Stimulated activated naive CD8-positive, alpha-beta T cell treated with anti-CD3 and anti-CD28 coated beads, Interleukin-15, amount 100 ng/mL, for 72 hours (primary cell): ENCODE measurements at regions not wholly inside any gene's neighbourhood (a gene's known extent, or its start where the extent isn't known, plus 50 kb on each side); places are given as distances from the start of the nearest gene placed in this dataset.

ENCODE experiments used
- ATAC-seq: fragments of 150-1000 bp; cut with Tn5 transposase; 2 replicates; pipeline ENCODE4 v1.10.0; 2021; ENCODE audit warnings: mild to moderate bottlenecking, moderate library complexity
- DNase-seq, 2 donors: peaks; one replicate each; pipeline ENCODE4 v3.0.0; 2021 to 2022
- H3K27ac Mint-ChIP-seq, 2 donors: one replicate each; pipeline ENCODE4 v1.8.0; 2022; ENCODE audit warnings: mild to moderate bottlenecking in 2 of 2, mixed read lengths in 2 of 2, moderate library complexity in 2 of 2
- H3K27me3 Mint-ChIP-seq: one replicate; pipeline ENCODE4 v1.8.0; 2022; ENCODE audit warnings: mixed read lengths
- H3K4me1 Mint-ChIP-seq: one replicate; pipeline ENCODE4 v1.8.0; 2022; ENCODE audit warnings: mild to moderate bottlenecking, mixed read lengths
- H3K4me3 Mint-ChIP-seq, 2 donors: one replicate each; pipeline ENCODE4 v1.8.0; 2022; ENCODE audit warnings: mild to moderate bottlenecking in 2 of 2, mixed read lengths in 2 of 2, moderate library complexity in 1 of 2
- H3K9me3 Mint-ChIP-seq, 2 donors: one replicate each; pipeline ENCODE4 v1.8.0; 2022; ENCODE audit warnings: mixed read lengths in 2 of 2

DNA sequence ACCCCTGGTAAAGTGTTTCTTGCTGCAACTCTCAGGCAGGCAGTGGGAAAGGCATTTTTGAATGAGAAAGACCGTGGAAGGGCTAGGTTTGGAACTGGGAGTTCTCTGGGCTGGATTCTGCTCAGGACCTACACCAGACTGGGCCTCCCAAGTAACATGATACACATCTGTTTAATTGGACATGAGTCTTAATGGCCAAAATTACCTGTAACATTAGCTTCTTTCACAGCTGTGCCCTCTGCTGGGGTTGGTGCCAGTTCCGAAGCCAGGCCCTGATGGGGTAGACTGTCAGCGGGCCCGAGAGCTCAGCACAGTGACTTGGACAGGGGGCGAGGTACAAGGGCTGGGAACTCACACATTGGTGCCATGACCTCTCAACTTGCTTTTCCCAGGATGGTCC lies 118.9 kb upstream of the IRX3 start:
- H3K9me3 Mint-ChIP-seq, result no peaks in the 10 kb centered on the region
- H3K27ac Mint-ChIP-seq, result no peak overlapping the region
- ATAC-seq, result no peak
- H3K4me1 Mint-ChIP-seq, result no peaks in the 10 kb centered on the region
- no peak for DNase-seq
- no peaks in the 10 kb centered on the region for H3K27me3 Mint-ChIP-seq
- no peak overlapping the region for H3K4me3 Mint-ChIP-seq

DNA sequence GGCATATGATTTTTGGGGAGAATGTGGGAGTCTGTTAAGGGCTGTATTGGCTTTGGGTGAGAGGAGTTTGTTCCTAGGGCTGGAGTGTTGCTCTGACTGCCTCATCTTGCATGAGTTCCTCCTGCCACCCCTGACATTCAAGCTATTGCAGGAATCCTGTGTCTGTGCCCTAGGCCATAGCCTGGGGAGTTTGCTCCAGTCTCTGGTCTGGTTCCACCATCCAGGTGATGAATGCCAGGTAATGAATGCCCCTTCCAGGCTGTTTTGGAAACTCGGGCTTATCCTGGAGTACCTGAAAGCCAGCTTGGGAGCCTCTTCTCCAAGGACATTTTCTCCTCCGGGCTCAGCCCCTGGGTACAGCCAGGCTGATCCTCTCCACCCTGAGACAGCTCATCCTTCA lies 117.0 kb upstream of the IRX3 start:
- H3K9me3 Mint-ChIP-seq, result no peaks in the 10 kb centered on the region
- H3K4me3 Mint-ChIP-seq, result no peak overlapping the region
- ATAC-seq, result no peak
- no peak overlapping the region for H3K27ac Mint-ChIP-seq
- no peak for DNase-seq
- H3K4me1 Mint-ChIP-seq, result no peaks in the 10 kb centered on the region
- H3K27me3 Mint-ChIP-seq, result no peaks in the 10 kb centered on the region

GRCh38 chr16:54402873-54403272 lies 116.3 kb upstream of the IRX3 start:
- H3K9me3 Mint-ChIP-seq, result no peaks in the 10 kb centered on the region
- no peak for ATAC-seq
- no peak for DNase-seq

GRCh38 chr16:54402270-54402669 lies 115.7 kb upstream of the IRX3 start:
- ATAC-seq (peak; percentile 7), DNase-seq (no peak)
- peaks cover 12% of the 10 kb centered on the region for H3K27me3 Mint-ChIP-seq
- H3K4me1 Mint-ChIP-seq, result no peaks in the 10 kb centered on the region
- no peak overlapping the region for H3K4me3 Mint-ChIP-seq
- H3K27ac Mint-ChIP-seq, result no peak overlapping the region
- H3K9me3 Mint-ChIP-seq, result peaks cover under 1 to 3% of the 10 kb centered on the region in 2 donors

More at GRCh38 chr16:54402873-54403272, 116.3 kb upstream of the IRX3 start:
- Mint-ChIP-seq H3K27ac (peak overlapping the region in 1 of 2 donors; percentile 83), H3K4me3 (no peak overlapping the region), H3K4me1 (no peaks in the 10 kb centered on the region), H3K27me3 (peaks cover 7% of the 10 kb centered on the region)

DNA sequence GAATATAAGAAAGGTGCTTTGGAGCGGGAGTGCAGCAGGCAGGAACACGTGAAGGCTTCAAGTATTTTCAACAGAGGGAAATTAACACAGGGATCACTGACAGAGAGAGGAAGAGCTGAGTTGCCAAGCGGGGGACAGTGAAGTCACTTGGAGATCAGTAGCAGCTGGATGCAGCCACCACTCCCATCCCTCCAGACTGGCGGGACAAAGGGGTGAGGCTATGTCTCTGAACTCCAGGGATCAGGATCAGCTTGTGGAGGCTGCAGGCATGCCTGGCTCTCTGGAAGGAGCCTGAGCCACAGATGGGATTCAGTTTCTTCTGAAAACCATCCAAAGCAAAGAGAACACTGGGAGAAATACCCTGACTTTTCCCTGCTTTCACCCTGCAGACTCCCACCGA lies 113.7 kb upstream of the IRX3 start:
- peaks cover 11 to 16% of the 10 kb centered on the region in 2 donors for H3K9me3 Mint-ChIP-seq
- no peak overlapping the region for H3K4me3 Mint-ChIP-seq
- no peaks in the 10 kb centered on the region for H3K4me1 Mint-ChIP-seq
- H3K27ac Mint-ChIP-seq, result no peak overlapping the region
- peaks cover 24% of the 10 kb centered on the region for H3K27me3 Mint-ChIP-seq
- no peak for DNase-seq
- no peak for ATAC-seq

GRCh38 chr16:54398986-54399385 lies 112.4 kb upstream of the IRX3 start:
- H3K4me3 Mint-ChIP-seq, result no peak overlapping the region
- H3K27me3 Mint-ChIP-seq, result peaks cover 27% of the 10 kb centered on the region
- no peak overlapping the region for H3K27ac Mint-ChIP-seq
- no peak for ATAC-seq
- peaks cover 17 to 20% of the 10 kb centered on the region in 2 donors for H3K9me3 Mint-ChIP-seq
- H3K4me1 Mint-ChIP-seq, result no peaks in the 10 kb centered on the region
- no peak for DNase-seq

DNA sequence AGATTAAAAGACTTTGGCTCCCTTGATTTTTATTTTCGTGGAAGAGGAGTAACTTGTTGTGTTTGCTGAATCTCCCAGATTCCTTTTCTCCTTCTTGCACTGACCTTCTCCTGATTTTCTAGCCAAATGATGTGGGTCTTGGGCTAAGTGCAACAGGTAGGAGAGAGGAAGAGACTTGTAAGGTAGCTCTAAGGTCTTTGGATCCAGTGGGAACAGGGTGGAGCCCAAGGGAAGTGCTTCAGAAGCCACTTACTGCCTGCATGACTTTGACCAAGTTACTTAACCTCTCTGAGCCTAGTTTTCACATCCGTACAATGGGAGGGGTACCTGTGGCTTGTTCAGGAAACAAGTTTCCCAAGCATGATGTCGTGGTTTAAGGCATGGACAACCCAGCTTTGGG lies 111.3 kb upstream of the IRX3 start:
- H3K9me3 Mint-ChIP-seq, result peaks cover 17 to 23% of the 10 kb centered on the region in 2 donors
- peaks cover 32% of the 10 kb centered on the region for H3K27me3 Mint-ChIP-seq
- DNase-seq (no peak), ATAC-seq (no peak)
- no peak overlapping the region for H3K27ac Mint-ChIP-seq
- no peaks in the 10 kb centered on the region for H3K4me1 Mint-ChIP-seq
- no peak overlapping the region for H3K4me3 Mint-ChIP-seq

GRCh38 chr16:54397190-54397835 lies 110.7 kb upstream of the IRX3 start:
- Mint-ChIP-seq H3K27ac (no peak overlapping the region), H3K4me1 (no peaks in the 10 kb centered on the region), H3K9me3 (peaks cover 17 to 23% of the 10 kb centered on the region in 2 donors), H3K27me3 (peaks cover 32% of the 10 kb centered on the region), H3K4me3 (no peak overlapping the region)
- DNase-seq (no peak), ATAC-seq (no peak)

GRCh38 chr16:54389836-54390494 lies 103.4 kb upstream of the IRX3 start:
- ATAC-seq, result no peak
- DNase-seq, result no peak
- H3K27me3 Mint-ChIP-seq, result peaks cover 8% of the 10 kb centered on the region
- H3K9me3 Mint-ChIP-seq, result peaks cover 0 to 12% of the 10 kb centered on the region in 2 donors
- no peaks in the 10 kb centered on the region for H3K4me1 Mint-ChIP-seq
- H3K27ac Mint-ChIP-seq, result no peak overlapping the region
- no peak overlapping the region for H3K4me3 Mint-ChIP-seq

DNA sequence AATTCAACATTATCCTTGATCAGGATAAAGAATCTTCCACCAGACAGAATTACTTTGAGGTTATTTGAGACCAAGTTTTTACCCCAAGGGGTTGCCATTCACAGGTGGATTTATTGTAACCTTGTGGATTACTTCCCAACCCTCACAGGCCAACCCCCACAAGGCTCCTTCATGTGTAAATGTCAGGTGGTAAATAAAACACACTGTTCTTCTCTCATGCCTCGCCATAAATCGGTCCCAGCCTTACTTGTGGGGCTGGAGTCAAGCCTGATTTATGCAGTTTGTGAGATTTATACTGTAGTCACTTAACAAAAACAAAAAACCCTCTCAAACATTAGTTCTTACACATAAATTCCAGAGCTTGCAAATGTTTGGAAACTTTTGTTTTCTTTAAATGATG lies 98.6 kb upstream of the IRX3 start:
- Mint-ChIP-seq H3K4me3 (no peak overlapping the region), H3K27ac (no peak overlapping the region), H3K27me3 (no peaks in the 10 kb centered on the region), H3K4me1 (no peaks in the 10 kb centered on the region), H3K9me3 (peaks cover 25 to 30% of the 10 kb centered on the region in 2 donors)
- ATAC-seq, result no peak
- no peak for DNase-seq

- no peak for ATAC-seq
- H3K9me3 Mint-ChIP-seq, result peaks cover 39 to 62% of the 10 kb centered on the region in 2 donors
- H3K4me3 Mint-ChIP-seq, result no peak overlapping the region
- no peaks in the 10 kb centered on the region for H3K4me1 Mint-ChIP-seq
- no peak for DNase-seq
- peaks cover 6% of the 10 kb centered on the region for H3K27me3 Mint-ChIP-seq
- H3K27ac Mint-ChIP-seq, result no peak overlapping the region
These were observed 95.2 kb upstream of the IRX3 start for GRCh38 chr16:54381601-54382313.

- H3K27me3 Mint-ChIP-seq, result peaks cover 68% of the 10 kb centered on the region
- no peak overlapping the region for H3K27ac Mint-ChIP-seq
- no peak overlapping the region for H3K4me3 Mint-ChIP-seq
- no peak for ATAC-seq
- peaks cover 15 to 32% of the 10 kb centered on the region in 2 donors for H3K9me3 Mint-ChIP-seq
- no peak for DNase-seq
- H3K4me1 Mint-ChIP-seq, result peaks cover 10% of the 10 kb centered on the region
These were observed 88.5 kb upstream of the IRX3 start for GRCh38 chr16:54375071-54375470.

DNA sequence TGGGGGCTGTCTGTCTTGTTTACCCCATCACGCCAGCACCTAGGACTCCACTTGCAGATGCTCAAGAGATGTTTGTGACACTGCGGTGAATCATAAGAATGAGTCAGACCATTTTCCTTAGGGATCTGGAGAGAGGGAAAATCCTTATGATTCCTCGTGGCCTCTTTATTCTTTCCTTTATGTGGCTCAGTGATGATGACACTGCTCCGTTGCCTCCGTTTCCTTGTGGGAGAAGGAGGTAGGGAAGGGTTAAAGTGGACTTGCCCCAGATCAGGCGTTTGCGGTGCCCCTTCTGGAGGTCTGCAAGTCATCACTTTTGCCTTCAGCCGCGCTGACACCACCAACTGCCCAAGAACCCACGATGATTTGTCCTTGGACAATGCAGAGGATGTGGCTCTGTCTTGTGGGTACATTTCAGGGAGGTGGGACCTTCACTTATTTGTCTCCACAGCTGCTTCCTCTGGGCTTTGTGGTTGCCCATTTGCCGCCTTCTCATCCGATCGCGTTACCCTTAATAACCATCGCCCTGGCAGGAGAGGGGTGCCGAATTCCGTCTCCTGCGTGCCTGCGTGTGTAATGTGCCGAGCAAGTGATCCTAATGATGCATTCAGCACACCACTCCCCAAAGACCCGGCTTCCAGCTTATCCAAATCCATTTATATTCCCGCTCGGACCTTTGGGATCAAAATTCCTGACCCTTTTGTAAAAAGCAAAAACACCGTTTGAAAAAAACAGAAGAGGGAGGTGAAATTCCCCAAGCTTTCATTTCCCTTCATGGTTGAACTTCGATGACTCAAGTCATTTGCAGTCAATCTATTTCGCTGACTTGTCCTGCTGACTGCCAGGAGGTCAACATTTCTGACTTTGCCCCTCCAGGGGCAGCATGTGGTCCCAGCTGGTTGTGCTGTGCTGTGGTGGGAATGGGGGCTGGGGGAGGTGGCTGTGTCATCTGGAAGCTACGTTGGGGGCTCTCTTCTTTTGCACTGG lies 87.2 kb upstream of the IRX3 start:
- ATAC-seq, result peak; percentile 48
- H3K4me3 Mint-ChIP-seq, result no peak overlapping the region
- H3K9me3 Mint-ChIP-seq, result peaks cover 11 to 19% of the 10 kb centered on the region in 2 donors
- H3K4me1 Mint-ChIP-seq, result peaks cover 10% of the 10 kb centered on the region
- peaks cover 75% of the 10 kb centered on the region for H3K27me3 Mint-ChIP-seq
- DNase-seq, result peak in 1 of 2 donors; percentile 10
- H3K27ac Mint-ChIP-seq, result no peak overlapping the region

DNA sequence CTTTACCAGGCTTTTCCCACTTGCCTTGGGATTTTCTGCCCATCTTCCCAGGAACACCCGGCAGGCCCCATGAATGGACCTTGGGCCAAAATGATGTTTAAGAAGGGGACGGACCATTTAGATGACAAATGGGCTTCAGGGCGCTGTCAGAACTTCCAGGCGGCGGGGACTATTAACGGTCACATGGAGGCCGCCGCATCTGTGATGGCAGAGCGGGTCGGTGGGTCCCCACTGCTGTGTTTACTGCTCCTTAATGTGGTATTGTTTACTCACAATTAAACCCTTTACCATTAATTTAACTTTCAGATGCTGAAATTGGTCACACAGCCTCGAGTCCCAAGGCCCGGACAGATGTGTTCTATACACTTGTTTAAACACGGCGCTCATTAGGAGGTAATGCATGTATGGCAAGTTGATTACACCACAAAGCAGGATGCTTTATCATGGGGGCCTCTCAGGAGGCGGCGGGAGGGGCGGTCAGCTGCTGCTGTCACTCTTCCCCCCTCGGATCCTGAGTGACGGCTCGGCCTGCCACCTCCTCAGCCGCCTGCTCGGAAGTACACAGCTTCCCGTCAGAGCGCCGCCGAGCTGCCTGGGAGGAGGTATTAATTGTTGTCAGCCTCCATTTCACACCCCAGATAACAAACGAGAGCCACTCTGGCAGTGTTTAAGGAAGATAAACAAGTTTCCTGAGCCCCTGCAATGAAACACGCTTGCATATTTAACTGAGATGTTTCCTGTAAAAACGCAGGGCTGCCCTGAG lies 83.9 kb upstream of the IRX3 start:
- Mint-ChIP-seq H3K4me1 (peaks cover 10% of the 10 kb centered on the region), H3K27ac (no peak overlapping the region), H3K9me3 (no peaks in the 10 kb centered on the region), H3K27me3 (peaks cover 57% of the 10 kb centered on the region), H3K4me3 (peak overlapping the region in 1 of 2 donors; percentile 29)
- peak; percentile 38 for ATAC-seq
- no peak for DNase-seq
